Fibroblast of skin of abdomen (primary cell): ENCODE measurements at regions not wholly inside any gene's neighbourhood (a gene's known extent, or its start where the extent isn't known, plus 50 kb on each side); places are given as distances from the start of the nearest gene placed in this dataset.
A peak's percentile ranks its signal among the peaks of the same experiment; 100 is the strongest.
"Not testable (repeated sequence)": the region's sequence is repeated elsewhere in the genome, so short reads cannot be mapped to it uniquely, and the experiment has no call there.

Experiments
- DNase-seq: peaks from one replicate; pipeline ENCODE4 v3.0.0-alpha.2; 2013

DNA sequence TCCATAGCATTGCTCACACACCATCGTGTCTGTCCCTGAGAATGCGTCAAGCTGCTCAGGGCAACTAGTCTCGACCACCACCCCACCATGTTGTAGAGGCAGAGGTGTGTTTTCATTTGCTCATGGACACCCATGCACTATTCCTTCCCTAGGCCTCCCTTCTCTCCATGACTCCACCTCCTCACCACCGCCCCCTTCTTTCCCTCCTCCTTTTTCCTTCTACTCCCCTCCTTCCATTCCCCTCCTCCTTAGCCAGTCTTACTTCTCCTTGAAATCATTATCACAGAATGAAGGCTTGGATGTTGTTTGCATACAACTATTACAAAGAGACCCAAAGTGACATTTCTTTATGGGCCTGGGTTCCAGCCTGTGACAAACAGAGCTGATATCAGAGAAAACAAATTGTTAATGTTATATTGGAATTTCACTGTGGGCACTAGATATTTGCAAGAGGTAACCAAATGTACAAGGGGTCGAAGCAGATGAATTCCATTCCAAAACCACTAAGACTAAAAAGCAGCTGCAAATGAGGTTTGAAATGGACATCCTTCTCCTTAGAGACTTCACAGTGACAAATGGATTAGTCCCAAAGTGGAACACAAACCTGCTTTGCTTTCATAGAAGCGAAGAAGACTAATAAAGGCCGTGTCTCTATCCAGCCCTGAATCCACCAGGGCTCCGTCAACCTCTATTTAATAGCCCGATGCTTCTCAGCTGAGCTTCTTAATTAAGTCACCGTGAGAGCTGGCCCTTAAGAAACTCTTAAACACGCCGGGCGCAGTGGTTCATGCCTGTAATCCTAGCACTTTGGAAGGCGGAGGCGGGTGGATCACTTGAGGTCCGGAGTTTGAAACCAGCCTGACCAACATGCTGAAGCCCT lies 275.8 kb upstream of the SULF2 start:
- DNase-seq = no peak

DNA sequence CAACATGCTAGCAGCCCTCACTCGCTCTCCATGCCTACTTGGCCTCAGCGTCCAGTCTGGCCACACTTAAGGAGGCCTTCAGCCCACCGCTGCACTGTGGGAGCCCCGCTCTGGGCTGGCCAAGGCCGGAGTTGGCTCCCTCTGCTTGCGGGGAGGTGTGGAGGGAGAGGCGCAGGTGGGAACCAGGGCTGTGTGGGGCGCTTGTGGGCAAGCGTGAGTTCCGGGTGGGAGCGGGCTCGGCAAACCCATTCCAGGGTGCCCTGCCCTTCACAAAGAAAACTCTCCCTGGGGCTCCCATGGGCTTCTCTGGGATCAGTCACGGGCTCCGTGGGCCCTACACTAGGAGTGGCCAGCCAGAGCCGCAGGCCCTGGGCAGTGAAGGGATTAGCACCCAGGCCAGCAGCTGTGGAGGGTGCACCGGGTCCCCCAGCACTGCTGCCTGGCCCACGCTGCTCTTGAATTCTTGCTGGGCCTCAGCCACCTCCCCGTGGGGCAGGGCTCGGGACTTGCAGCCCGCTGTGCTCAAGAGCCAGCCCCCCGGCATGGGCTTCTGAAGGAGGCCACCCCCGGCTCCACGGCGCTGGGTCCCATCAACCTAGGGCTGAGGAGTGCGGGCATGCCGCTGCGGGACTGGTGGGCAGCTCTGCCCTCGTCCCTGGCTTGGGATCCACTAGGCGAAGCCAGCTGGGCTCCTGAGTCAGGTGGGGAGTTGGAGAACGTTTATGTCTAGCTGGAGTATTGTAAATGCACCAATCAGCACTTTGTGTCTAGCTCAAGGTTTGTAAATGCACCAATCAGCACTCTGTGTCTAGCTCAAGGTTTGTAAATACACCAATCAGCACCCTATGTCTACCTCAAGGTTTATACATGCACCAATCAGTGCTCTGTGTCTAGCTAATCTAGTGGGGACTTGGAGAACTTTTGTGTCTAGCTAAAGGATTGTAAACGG lies 273.6 kb upstream of the SULF2 start:
- DNase-seq = no peak

DNA sequence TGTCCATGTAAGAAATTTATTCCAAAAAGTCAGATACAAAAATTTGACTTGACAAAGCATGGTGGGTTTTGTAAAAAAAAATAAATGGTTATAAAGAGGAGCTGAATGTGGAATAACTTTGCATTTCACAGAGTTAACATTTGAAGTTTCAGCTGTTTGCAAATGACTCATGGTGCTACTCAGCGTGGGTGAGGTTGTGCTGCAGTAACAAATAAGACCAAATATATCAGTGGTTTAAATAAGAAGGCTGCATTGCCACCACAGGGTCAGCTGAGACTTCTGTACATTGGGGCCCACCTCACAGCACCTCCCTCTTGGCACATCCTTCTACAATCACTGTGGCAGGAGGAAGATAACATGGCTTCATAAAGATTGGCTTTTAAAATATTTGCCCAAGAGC lies 272.5 kb upstream of the SULF2 start:
- no peak for DNase-seq

DNA sequence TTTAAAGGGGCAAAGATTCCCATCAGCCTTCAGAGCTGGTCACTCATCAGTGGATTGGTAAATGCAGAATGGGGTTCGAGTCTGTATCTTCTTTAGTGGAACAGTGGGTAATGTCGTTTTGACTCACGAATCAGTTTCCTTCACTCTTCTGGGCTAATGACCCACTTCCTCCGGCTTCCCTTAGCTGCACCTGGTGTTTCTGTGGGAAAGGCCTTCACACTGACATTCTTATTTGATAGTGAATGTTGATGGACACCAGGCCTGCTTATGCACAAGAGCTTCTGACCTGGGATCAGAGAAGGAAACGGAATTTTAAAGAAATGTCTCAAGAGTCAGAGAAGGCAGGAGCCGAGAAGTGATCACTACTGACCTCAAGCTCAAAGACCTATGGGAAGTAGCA lies 272.0 kb upstream of the SULF2 start:
- DNase-seq = no peak

DNA sequence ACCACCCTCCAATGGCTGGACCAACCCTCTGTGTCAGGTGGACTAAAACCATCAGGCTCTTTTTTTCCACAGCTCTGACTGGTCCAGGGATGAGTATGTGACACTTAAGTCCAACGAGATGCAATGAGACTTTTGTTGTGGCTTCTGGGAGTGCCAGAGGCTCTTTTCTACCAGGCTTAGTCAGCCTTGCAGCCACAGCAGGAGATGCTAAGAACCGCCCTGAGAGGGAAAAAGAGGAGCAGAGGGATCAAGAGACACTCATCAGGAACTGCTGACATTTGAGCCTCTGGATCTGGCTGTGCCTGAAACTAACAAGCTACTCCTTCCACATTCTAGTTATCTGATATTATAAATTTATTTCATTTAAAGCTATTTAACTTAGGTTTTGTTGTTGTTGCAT lies 270.9 kb upstream of the SULF2 start:
- DNase-seq = no peak

DNA sequence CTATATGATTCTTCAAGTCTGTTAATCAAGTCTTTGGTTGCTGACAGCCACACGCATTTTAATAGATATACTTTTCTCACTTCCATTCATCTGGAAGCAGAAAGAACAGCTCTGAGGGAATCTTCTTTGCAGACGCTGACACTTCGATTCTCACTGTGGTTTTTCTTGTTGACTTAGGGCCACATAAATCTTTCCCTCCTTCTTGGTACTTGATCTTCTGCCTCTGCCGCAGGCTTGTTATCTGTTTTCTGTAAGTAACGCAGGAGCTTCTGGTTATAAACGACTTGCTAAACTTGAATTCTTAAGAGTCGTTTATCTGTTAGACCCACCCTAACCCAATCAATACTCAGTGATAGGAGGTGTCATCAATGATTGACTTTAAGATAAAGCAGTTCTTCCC lies 268.8 kb upstream of the SULF2 start:
- DNase-seq = peak; percentile 38

DNA sequence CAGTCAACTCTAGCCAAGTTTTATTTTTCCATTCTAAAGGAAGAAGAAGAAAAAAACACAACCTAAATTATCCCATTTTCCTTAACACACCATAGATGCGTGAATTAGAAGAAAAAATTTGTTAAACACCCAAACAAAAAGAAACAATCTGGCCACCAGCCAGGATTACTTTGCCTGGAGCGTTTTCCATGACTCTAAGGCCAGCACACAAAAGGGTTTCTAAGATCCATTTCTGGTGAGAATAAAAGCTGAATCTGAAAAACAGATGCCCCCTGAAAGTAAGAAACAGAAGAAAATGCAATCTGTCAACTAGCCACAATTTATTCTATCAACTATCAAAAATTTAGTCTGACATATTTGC lies 267.2 kb upstream of the SULF2 start:
- peak; percentile 26 for DNase-seq

DNA sequence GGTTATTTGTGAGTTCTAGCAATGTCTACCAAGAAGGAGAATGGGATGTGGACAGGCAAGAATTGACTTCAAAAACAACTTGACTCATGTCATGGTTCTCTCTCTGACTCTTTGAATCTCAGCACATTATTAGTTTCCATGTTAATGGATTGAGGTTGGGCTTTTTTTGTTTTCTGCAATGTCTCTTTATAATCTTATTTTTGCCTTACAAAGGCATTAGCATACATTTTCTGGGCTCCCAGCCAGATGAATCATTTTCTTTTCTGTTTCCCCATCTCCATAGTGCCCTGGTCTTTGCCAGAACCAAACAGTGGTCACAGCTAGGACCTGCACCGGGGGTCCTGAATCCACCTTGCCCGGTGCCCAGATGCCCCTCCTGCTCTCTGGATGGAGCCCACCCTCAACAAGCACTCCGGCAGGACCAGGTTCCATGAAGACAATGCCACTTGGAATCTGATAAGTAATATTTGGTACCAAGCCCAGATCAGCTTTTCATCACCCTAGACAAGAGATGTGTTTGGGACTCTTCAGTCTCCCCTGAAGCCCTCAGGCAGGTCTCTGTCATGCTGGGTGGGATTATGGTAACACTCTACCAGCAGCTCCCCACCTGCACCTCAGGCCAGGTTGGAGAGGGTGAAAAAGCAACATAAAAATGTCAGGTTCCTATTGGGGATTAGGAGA lies 266.7 kb upstream of the SULF2 start:
- DNase-seq = peak; percentile 92

DNA sequence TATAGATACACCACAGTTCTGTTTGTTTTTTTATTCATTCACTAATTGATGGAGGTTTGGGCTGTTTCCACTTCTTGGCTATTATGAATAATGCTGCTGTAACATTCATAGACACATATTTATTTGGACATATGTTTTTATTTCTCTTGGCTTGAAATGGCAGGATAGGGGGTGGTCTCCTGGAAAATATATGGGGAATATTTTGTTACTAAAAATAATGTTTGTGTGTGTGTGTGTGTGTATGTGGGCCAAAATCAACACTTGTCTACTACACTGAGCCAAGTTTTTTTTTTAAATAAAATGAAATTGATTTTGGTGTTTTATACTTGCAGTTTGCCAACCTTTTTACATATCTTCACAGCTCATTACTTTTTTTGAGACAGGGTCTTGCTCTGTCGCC lies 264.4 kb upstream of the SULF2 start:
- no peak for DNase-seq

DNA sequence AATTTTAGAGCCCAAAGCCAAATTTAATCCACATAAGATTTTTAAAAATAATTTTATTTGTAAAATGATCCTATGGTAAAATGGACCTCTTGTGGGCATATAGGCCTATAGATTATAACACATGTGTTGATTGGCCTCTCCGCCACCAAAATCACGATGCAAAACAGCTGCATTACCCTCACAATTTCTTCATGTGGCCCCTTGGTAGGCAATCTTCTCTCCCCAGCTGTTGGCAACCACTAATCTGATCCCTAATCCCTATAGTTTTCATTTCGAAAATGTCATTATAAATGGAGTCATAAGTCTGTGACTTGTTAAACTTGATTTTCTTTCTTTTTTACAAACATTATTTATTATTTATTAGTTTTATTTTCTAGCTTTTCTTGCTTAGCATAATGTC lies 263.9 kb upstream of the SULF2 start:
- no peak for DNase-seq

DNA sequence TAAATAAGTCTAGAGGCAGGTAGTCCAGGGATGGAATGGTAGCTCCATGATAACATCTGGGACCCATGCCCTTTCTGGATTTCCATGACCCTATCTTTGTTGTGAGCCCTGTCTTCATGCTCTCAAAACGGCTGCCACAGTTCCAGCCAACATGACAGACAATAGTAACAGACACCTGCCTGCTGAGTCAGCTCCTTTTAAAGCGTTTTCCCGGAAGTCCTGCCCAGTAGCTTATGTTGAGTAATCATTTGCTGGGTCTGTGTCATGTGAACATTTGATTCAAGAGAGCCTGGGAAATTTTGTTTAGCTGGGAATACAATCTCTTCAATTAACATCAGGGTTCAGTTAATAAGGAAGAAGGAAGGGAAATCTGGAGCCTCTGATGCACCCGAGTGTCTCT lies 262.2 kb upstream of the SULF2 start:
- DNase-seq = no peak

DNA sequence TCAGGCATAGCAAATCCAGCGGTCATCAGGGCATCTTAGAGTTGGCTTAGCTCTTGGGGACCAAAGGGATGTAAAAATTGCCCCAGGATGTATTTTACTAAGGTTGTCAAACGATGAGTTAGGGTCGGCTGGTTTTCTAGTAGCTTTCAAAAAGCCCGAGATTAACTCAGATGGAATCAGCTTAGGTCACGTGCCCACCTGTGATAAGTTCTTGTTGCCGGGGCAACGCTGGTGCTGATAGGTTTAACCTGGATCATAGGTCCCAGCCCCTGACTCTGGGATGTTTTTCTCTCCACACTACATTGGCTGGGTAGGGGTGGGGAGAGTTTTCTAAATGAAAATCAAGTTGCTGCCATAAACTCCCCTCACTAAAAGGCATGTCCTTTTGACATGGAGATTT lies 257.3 kb upstream of the SULF2 start:
- no peak for DNase-seq

DNA sequence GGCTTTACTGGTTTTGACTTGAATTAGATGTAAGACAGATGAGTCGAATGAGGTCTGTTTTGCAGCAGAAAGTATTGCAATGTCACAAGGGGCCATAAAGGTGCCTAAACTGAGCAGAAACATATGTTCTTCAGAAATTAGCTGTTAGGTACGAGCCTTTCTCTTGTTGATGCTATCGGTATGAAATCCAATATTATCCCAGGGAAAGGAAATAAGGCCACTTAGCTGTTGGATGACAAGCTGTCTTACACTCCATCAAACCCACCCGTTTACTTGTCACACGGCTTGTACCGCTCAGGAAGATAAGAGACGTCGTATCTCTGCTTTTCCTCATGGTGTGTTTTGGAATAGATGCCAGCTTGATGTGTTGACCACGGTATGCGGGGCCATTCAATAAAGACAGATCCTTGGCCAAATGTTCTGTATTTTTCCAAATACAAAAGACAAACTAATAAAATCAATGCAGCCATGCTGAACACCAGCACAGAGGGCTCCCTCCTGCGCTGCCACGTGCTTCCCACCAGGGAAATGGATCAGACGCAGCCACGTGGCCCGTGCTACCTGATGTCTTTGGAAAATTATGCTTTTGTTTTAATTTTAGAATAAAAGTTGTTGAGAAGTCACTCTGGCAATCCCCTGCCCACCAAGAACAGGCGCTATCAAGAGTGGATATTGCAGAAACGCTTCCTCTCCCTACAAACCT lies 255.9 kb upstream of the SULF2 start:
- no peak for DNase-seq

DNA sequence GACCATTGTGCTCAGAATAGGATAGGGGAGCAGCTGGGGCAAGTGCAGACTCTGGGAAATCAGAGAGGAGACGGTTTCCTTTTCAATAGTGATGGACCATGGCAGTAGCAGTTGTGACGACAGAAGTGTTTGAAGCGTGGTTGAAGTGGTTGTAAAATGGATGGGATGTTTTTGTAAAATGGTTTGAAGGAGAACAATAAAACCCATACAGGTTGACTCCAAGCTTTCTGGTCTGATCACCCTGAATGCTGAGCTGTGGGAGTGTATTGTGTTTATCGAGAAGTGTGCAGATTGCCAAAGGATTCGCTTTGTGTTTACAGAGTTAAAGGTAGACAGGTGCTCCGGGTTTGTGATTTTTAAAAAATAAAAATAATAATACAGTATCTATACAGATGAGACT lies 255.2 kb upstream of the SULF2 start:
- DNase-seq = no peak

DNA sequence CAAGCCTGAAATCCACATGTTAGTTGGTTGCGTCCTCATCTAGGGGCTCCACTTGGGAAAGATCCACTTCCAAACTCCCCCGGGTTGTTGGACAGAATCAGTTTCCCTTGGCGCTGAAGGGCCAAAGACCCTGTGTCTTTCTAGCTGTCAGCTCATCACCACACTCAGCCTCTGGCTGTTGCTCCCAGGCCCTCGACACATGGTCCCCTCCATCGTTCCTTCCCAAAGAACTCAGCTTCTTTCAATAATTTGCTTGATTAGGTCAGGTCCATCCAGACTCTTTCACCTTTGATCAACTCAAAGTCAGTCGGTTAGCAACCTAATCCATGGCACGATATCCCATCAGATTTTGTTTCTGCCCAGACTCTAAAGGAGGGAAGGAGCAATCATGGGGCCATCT lies 254.8 kb upstream of the SULF2 start:
- no peak for DNase-seq

DNA sequence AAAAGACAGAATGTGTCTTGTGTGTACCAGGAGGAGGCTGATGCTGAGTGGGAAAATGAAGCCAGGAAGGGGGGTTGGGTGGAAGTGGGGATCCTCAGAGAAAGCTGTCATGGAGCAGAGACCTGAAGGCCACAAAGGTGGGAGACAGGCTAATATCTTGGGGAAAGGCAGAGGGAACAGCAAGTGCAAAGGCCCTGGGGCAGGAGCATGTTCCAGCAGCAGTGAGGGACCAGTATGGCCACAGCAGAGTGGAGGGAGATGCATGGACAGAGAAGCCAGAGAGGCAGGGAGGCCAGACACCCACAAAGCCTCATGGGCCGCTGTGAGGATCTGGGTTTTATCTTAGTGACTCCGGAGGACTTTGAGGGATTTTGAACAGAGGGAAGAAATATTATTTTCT lies 254.2 kb upstream of the SULF2 start:
- DNase-seq = no peak

DNA sequence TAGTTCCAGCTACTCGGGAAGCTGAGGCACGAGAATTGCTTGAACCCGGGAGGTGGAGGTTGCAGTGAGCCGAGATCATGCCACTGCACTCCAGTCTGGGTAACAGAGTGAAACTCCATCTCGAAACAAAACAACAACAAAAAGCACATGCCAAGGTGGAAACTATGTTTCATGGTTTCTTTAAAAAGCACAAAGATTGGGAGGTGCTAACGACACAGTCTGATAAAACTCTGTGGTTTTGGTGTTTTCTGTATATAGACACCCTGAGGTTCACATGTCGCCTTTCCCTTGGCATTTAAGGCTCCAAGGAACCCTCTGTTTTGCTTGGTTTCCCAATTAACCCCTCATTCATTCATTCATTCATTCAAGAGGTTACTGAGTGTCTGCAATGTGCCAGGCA lies 253.4 kb upstream of the SULF2 start:
- no peak for DNase-seq

DNA sequence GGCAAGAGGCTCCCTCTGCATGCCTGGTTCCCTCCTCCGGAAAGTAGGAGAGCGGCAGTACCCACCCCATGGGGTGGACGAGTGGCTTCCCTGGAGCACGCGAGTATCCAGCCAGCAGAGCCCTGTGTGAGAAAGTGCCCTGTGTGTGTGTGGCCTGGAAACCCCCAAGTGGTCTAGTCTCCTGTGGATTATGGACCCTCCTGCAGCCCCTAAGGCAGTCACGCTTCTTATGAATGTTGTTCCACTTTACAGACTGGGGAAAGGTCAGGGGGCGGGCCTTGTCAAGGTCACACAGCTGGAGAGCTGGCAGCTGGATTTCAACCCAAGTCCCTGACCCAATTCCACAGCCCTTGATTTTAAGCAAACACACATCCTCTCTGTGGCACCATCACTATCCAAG lies 252.5 kb upstream of the SULF2 start:
- DNase-seq = not testable (repeated sequence)

DNA sequence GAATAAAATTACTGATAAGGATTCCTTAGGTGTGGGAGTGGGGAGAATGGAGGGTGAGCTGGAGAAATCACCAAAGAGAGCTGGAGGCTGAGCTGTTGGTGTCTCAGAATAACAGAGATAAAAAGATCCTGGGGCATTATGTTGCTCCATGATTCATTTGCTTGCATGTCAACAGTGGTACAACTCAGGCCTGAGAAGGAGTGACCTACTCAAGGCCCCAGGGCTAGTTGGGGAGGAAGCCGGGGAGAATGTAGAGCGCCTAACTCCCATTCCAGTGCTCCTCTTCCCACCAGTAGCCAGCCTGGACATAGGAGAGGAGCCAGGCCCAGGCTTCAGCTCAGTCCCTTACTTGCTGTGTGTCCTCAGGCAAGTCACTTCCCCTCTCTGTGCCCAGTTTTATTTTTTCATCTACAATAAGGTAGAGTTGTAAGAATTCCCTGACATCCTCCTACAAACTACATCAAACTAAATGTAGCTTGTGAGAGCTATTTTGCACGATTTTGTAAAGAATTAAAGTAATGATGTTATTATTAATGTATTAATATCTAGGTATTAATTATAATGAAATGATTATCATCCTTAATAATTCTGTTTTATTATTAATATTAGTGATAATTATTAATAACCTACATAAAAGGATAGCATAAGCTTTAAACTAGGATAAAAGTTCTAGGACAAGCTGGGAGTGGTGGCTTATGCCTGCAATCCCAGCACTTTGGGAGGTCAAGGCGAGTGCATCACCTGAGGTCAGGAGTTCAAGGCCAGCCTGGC lies 250.9 kb upstream of the SULF2 start:
- DNase-seq = no peak

DNA sequence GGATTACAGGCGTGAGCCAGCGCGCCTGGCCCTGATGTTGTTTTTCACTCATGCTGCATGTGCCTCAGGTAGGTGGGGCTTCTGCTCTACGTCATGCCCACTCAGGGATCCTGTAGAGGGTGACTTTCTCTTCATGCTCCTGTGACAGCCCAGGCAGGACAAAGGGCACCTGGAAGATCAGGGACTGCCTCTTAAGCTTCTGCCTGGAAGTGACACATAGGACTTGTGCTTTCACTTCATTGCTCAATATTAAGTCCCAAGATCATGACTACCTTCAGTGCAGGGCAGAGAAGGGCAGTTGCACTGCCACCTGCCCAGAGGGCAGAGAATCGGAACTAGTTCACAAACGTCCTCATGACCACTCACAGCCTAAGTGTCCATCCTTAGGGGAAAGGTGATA lies 249.5 kb upstream of the SULF2 start:
- DNase-seq = no peak

DNA sequence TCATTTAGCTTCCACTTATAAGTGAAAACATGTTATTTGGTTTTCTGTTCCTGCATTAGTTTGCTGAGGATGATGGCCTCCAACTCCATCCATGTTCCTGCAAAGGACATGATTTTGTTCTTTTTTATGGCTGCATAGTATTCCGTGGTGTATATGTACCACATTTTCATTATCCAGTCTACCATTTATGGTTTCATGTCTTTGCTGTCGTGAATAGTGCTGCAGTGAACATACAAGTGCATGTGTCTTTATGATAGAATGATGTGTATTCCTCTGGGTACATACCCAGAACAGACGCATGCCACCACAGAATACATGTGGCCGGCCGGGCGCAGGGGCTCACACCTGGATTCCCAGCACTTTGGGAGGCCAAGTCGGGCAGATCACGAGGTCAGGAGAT lies 247.7 kb upstream of the SULF2 start:
- DNase-seq = not testable (repeated sequence)

DNA sequence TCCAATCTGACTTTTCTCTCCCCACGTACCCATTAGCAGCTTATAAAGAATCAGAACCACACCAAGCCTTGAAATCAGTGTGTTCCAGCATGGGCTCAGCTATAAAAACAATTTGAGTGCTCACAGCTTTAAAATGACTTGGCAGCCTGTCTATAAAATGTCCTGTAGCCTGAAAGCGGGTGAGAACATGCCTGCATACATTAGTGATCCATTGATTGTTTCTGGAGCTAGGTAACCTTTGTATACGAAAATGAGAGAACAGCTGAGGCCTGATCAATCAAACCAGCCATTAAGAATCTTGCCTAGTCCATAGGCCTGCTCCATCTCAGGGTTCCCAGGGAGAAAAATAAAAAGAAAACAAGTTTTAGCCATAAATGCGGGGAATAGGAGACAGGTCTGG lies 245.8 kb upstream of the SULF2 start:
- no peak for DNase-seq
